Right lobe of liver (tissue), 6 donors: ENCODE measurements at regions not wholly inside any gene's neighbourhood (a gene's known extent, or its start where the extent isn't known, plus 50 kb on each side); places are given as distances from the start of the nearest gene placed in this dataset.

Experiments used
- ATAC-seq, 4 donors: fragments of 200-7000 bp; cut with Tn5 transposase; one replicate each; pipeline ENCODE4 v1.9.1; 2020; ENCODE audit warnings: mild to moderate bottlenecking in 4 of 4, moderate library complexity in 4 of 4
- DNase-seq, 3 donors: peaks; one replicate each; pipeline ENCODE4 v3.0.0-alpha.2; 2020
- H3K27ac ChIP-seq, 3 donors: fragments of 200-600 bp; one replicate each; pipeline ENCODE4 v1.8.0; 2022
- H3K27me3 ChIP-seq, 2 donors: fragments of 200-600 bp; one replicate each; pipeline ENCODE4 v1.8.0; 2022
- H3K36me3 ChIP-seq, 4 donors: fragments of 200-600 bp; sonication (generic) in 1 of 4; one replicate each; pipeline versions ENCODE4 v1.5.1 to v1.8.0; 2017 to 2022; ENCODE audit warnings: control low read depth in 1 of 4
- H3K4me1 ChIP-seq, 4 donors: fragments of 200-600 bp; sonication (generic) in 1 of 4; one replicate each; pipeline versions ENCODE4 v1.5.1 to v1.8.0; 2017 to 2022; ENCODE audit warnings: control low read depth in 1 of 4
- H3K4me3 ChIP-seq, 3 donors: fragments of 200-600 bp; one replicate each; pipeline ENCODE4 v1.8.0; 2022
- H3K9me3 ChIP-seq, 4 donors: fragments of 200-600 bp; sonication (generic) in 1 of 4; one replicate each; pipeline versions ENCODE4 v1.5.1 to v1.8.0; 2017 to 2022; ENCODE audit warnings: control low read depth in 1 of 4
- CTCF ChIP-seq, 4 donors: fragments of 200-600 bp in 3 of 4; fragments of 450-650 bp in 1 of 4; IDR thresholded peaks; one replicate each; pipeline versions ENCODE4 v1.5.1 to v1.8.0; 2016 to 2022; ENCODE audit warnings: antibody characterized with exemption in 4 of 4, mild to moderate bottlenecking in 2 of 4
- POLR2A ChIP-seq: fragments of 450-650 bp; IDR thresholded peaks from one replicate; pipeline ENCODE4 v1.6.1; 2017; ENCODE audit warnings: antibody characterized with exemption, mild to moderate bottlenecking
- WGBS: methylation state at CpG from one replicate; pipeline ENCODE4 v1.1.6; 2018; ENCODE audit warnings: low coverage, low lambda C conversion rate; ENCODE audit not compliant: insufficient coverage; ENCODE audit errors: missing lambda C conversion rate; 5-methylcytosine and 5-hydroxymethylcytosine counted together
- intact Hi-C, 2 donors: fragments of 100-400 bp; cut with DNase I; formaldehyde crosslinking; loops; one replicate each; pipeline versions ENCODE4 v1.11.2 to v1.14.1; 2022
- donor health status: DM: no; HTN: yes; CAD: no.
- donor health status: DM: no; HTN: no; CAD: no.
- donor health status: DM: no; HTN: no; CAD: no.
- donor health status: DM: no; HTN: yes; CAD: no.
- donor health status: DM: no; HTN: yes; CAD: no.

GRCh38 chr6:14218519-14218800, 100.9 kb downstream of the CD83 start:
- H3K4me1 ChIP-seq: peaks cover 0 to 18% (median 0%) of the 10 kb centered on the region in 4 donors
- no peak for TF ChIP-seq CTCF (IDR thresholded peaks at IDR 0.05)
- no peak for TF ChIP-seq POLR2A
- H3K36me3 ChIP-seq: no peaks in the 10 kb centered on the region
- DNase-seq (no peak), ATAC-seq (no peak)
- 40% methylated on average over 1 of the region's 1 CpG for WGBS
- H3K27me3 ChIP-seq: no peaks in the 10 kb centered on the region
- intact Hi-C loops: loop anchor here in 1 of 2 donors (10.0 kb wide), 1 partner anchor 356 kb away; no protein-coding TSS in a partner anchor
- H3K27ac ChIP-seq: peak overlapping the region in 1 of 3 donors; percentile 15
- H3K4me3 ChIP-seq: peak overlapping the region in 2 of 3 donors; percentile 18 to 20
- H3K9me3 ChIP-seq: no peaks in the 10 kb centered on the region

GRCh38 chr6:14221564-14222279, 104.2 kb downstream of the CD83 start:
- Histone ChIP-seq H3K4me3 (no peak overlapping the region), H3K4me1 (peaks cover 0 to 18% (median 0%) of the 10 kb centered on the region in 4 donors), H3K27me3 (no peaks in the 10 kb centered on the region), H3K9me3 (no peaks in the 10 kb centered on the region), H3K27ac (no peak overlapping the region), H3K36me3 (no peaks in the 10 kb centered on the region)
- TF ChIP-seq POLR2A (no peak), CTCF (IDR thresholded peaks at IDR 0.05) (no peak)
- WGBS: 76% methylated on average over 8 of the region's 8 CpGs
- ATAC-seq (no peak), DNase-seq (peak in 1 of 3 donors; percentile 31)
- intact Hi-C loops: no loop called here

- H3K27ac ChIP-seq: no peak overlapping the region
- no peak overlapping the region for H3K4me3 ChIP-seq
- ATAC-seq (no peak), DNase-seq (no peak)
- intact Hi-C loops: no loop called here
- no peaks in the 10 kb centered on the region for H3K36me3 ChIP-seq
- TF ChIP-seq CTCF (IDR thresholded peaks at IDR 0.05): no peak
- no peak for TF ChIP-seq POLR2A
- no peaks in the 10 kb centered on the region for H3K27me3 ChIP-seq
- no peaks in the 10 kb centered on the region for H3K9me3 ChIP-seq
- H3K4me1 ChIP-seq: peaks cover 0 to 11% (median 0%) of the 10 kb centered on the region in 4 donors
- WGBS: 87% methylated on average over 3 of the region's 8 CpGs
Observed at GRCh38 chr6:14222956-14223355, 105.4 kb downstream of the CD83 start.

GRCh38 chr6:14224359-14225103, 107.0 kb downstream of the CD83 start:
- no peak for TF ChIP-seq POLR2A
- TF ChIP-seq CTCF (IDR thresholded peaks at IDR 0.05): no peak
- DNase-seq: no peak
- intact Hi-C loops: no loop called here
- Histone ChIP-seq H3K9me3 (no peaks in the 10 kb centered on the region), H3K27ac (no peak overlapping the region), H3K36me3 (no peaks in the 10 kb centered on the region), H3K4me1 (peaks cover 0 to 4% (median 0%) of the 10 kb centered on the region in 4 donors), H3K27me3 (no peaks in the 10 kb centered on the region), H3K4me3 (no peak overlapping the region)
- WGBS: 60% methylated on average over 8 of the region's 8 CpGs
- ATAC-seq: no peak
